Panc1 (cell line): ENCODE measurements at regions not wholly inside any gene's neighbourhood (a gene's known extent, or its start where the extent isn't known, plus 50 kb on each side); places are given as distances from the start of the nearest gene placed in this dataset.

ENCODE experiments used
- ATAC-seq: fragments of 200-7000 bp; cut with Tn5 transposase; 2 replicates; pipeline ENCODE4 v1.9.1; 2020; ENCODE audit warnings: mild to moderate bottlenecking, moderate library complexity
- BruUV-seq: library from RNA; stranded (reverse); fragments of 400-500 nt; replicated peaks from 2 replicates; lab custom pipeline; 2021; lab: Mats Ljungman, UMichigan
- CTCF ChIA-PET: fragments of 300-600 bp; sonication (Branson Sonifier 250); formaldehyde crosslinking; loops from one replicate; lab custom pipeline; 2022; ENCODE audit warnings: antibody characterized with exemption; lab: Charles Lee
- POLR2A ChIA-PET: fragments of 300-600 bp; sonication (Branson Sonifier 250); formaldehyde crosslinking; loops from one replicate; lab custom pipeline; 2022; ENCODE audit warnings: antibody characterized with exemption; lab: Charles Lee
- DNase-seq: peaks from one replicate; pipeline ENCODE4 v3.0.0-alpha.2; 2010; ENCODE audit warnings: low read depth, low spot score
- H3K27ac ChIP-seq: 2 replicates; pipeline ENCODE4 v1.5.1; 2011; ENCODE audit warnings: mild to moderate bottlenecking, low read length, inconsistent platforms
- H3K27me3 ChIP-seq: fragments of 200-500 bp; sonication (Bioruptor generic); 2 replicates; pipeline ENCODE4 v1.6.0; 2014; ENCODE audit warnings: low read length, inconsistent platforms; ENCODE audit not compliant: control insufficient read depth, insufficient read depth
- H3K36me3 ChIP-seq: fragments of 200-500 bp; sonication (Bioruptor generic); 2 replicates; pipeline ENCODE4 v1.5.1; 2014; ENCODE audit warnings: inconsistent platforms, mild to moderate bottlenecking, low read length, moderate library complexity; ENCODE audit not compliant: control insufficient read depth, insufficient read depth
- H3K4me1 ChIP-seq: 2 replicates; pipeline ENCODE4 v1.5.1; 2011; ENCODE audit warnings: inconsistent platforms, mild to moderate bottlenecking, low read length, moderate library complexity; ENCODE audit not compliant: control insufficient read depth, insufficient read depth
- H3K4me3 ChIP-seq, 2 experiments: 2 replicates each; pipeline ENCODE4 v1.5.1; 2011 to 2012; ENCODE audit warnings: low read depth in 2 of 2, low read length in 2 of 2, mild to moderate bottlenecking in 2 of 2, inconsistent platforms in 1 of 2, moderate library complexity in 1 of 2
- H3K9me3 ChIP-seq: fragments of 200-500 bp; sonication (Bioruptor generic); 2 replicates; pipeline ENCODE4 v1.5.1; 2014; ENCODE audit warnings: low read depth, mild to moderate bottlenecking, inconsistent platforms, low read length, moderate library complexity; ENCODE audit not compliant: control insufficient read depth, insufficient read depth
- POLR2AphosphoS5 ChIP-seq: IDR thresholded peaks from 2 replicates; pipeline ENCODE4 v1.6.1; 2012; ENCODE audit warnings: mild to moderate bottlenecking, low read depth, low read length, moderate library complexity
- SIN3A ChIP-seq: IDR thresholded peaks from 2 replicates; pipeline ENCODE4 v1.6.1; 2012; ENCODE audit warnings: low read depth, mild to moderate bottlenecking, low read length, moderate library complexity, borderline replicate concordance; ENCODE audit not compliant: insufficient read depth
- TCF7L2 ChIP-seq: IDR thresholded peaks from 2 replicates; pipeline ENCODE4 v1.6.1; 2011; ENCODE audit warnings: mild to moderate bottlenecking, low read depth, low read length, inconsistent platforms
- in situ Hi-C: cut with HindIII; loops from 2 replicates; pipeline ENCODE4 v1.10.0; 2016; ENCODE audit warnings: low sequenced_read_pairs, low pct_unique_long_range_greater_than_20kb
- intact Hi-C: fragments of 100-400 bp; cut with micrococcal nuclease; formaldehyde crosslinking; loops from one replicate; pipeline ENCODE4 v1.10.0; 2022; ENCODE audit not compliant: unreplicated experiment
- TF ChIP-seq, protein P1 (sequence below): fragments of 450-650 bp; IDR thresholded peaks from 2 replicates; pipeline ENCODE4 v1.5.1; 2017; ENCODE audit warnings: mild to moderate bottlenecking
- TF ChIP-seq, protein P2 (sequence below), 2 experiments: IDR thresholded peaks; 2 replicates each; pipeline ENCODE4 v1.6.1; 2011 to 2012; ENCODE audit warnings: low read depth in 2 of 2, control low read depth in 1 of 2, low read length in 1 of 2, mild to moderate bottlenecking in 1 of 2, moderate library complexity in 1 of 2; ENCODE audit not compliant: insufficient read depth in 1 of 2

GRCh38 chr14:71405676-71406075 is 498.4 kb downstream of the PCNX1 start:
- no peak overlapping the region for H3K4me3 ChIP-seq
- CTCF ChIA-PET: no interaction called here
- H3K27me3 ChIP-seq: no peaks in the 10 kb centered on the region
- H3K36me3 ChIP-seq: no peaks in the 10 kb centered on the region
- ATAC-seq: no peak
- no peaks in the 10 kb centered on the region for H3K9me3 ChIP-seq
- no TSS peak for BruUV-seq
- H3K4me1 ChIP-seq: no peaks in the 10 kb centered on the region
- TF ChIP-seq, protein P1, sequence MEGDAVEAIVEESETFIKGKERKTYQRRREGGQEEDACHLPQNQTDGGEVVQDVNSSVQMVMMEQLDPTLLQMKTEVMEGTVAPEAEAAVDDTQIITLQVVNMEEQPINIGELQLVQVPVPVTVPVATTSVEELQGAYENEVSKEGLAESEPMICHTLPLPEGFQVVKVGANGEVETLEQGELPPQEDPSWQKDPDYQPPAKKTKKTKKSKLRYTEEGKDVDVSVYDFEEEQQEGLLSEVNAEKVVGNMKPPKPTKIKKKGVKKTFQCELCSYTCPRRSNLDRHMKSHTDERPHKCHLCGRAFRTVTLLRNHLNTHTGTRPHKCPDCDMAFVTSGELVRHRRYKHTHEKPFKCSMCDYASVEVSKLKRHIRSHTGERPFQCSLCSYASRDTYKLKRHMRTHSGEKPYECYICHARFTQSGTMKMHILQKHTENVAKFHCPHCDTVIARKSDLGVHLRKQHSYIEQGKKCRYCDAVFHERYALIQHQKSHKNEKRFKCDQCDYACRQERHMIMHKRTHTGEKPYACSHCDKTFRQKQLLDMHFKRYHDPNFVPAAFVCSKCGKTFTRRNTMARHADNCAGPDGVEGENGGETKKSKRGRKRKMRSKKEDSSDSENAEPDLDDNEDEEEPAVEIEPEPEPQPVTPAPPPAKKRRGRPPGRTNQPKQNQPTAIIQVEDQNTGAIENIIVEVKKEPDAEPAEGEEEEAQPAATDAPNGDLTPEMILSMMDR: no peak
- TF ChIP-seq POLR2AphosphoS5 (no peak), TCF7L2 (no peak), SIN3A (no peak)
- TF ChIP-seq, protein P2, sequence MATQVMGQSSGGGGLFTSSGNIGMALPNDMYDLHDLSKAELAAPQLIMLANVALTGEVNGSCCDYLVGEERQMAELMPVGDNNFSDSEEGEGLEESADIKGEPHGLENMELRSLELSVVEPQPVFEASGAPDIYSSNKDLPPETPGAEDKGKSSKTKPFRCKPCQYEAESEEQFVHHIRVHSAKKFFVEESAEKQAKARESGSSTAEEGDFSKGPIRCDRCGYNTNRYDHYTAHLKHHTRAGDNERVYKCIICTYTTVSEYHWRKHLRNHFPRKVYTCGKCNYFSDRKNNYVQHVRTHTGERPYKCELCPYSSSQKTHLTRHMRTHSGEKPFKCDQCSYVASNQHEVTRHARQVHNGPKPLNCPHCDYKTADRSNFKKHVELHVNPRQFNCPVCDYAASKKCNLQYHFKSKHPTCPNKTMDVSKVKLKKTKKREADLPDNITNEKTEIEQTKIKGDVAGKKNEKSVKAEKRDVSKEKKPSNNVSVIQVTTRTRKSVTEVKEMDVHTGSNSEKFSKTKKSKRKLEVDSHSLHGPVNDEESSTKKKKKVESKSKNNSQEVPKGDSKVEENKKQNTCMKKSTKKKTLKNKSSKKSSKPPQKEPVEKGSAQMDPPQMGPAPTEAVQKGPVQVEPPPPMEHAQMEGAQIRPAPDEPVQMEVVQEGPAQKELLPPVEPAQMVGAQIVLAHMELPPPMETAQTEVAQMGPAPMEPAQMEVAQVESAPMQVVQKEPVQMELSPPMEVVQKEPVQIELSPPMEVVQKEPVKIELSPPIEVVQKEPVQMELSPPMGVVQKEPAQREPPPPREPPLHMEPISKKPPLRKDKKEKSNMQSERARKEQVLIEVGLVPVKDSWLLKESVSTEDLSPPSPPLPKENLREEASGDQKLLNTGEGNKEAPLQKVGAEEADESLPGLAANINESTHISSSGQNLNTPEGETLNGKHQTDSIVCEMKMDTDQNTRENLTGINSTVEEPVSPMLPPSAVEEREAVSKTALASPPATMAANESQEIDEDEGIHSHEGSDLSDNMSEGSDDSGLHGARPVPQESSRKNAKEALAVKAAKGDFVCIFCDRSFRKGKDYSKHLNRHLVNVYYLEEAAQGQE (IDR thresholded peaks at IDR 0.05; ENCODE audit: insufficient read depth in 1 of 2, low read depth in 2 of 2, low read length in 1 of 2): no peak
- POLR2A ChIA-PET: no interaction called here
- intact Hi-C loops: loop anchor here (10.0 kb wide), 1 partner anchor 81 kb away; the partner anchor contains the start of gene SIPA1L1
- in situ Hi-C loops: no loop called here
- no peak overlapping the region for H3K27ac ChIP-seq
- DNase-seq: no peak

DNA sequence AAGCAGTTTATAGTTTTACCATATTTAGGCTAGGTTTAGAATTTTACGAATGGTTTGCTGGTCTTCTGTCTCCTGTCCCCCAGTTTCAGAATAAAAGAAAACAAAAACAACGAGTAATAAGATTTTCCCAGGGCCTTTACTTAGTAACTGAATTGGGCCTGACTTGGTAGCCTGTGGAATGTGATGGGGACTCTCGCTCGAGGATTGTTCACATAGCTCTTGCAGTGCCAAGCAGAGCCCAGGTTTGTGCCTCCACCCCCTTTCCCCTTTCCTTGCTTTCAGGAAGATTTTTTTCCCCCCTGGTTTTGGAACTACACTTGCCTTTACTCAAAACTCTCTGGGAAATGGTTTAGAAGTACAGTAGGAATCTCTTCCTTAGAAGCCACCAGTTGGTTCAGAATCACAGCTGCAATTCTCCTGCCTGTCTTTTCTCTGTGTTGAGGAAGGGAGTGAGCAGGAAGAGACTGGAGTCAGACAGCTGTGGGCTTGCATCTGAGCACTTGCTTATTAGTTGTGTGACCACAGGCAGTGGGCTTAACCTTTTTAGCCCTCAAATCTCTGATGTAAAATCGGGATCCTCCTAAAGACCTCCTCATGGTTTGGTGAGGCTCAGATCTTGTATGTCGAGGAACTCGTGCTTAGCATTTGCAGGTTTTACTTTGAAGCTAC is 501.2 kb downstream of the PCNX1 start:
- Histone ChIP-seq H3K9me3 (no peaks in the 10 kb centered on the region), H3K27me3 (no peaks in the 10 kb centered on the region), H3K36me3 (no peaks in the 10 kb centered on the region), H3K27ac (no peak overlapping the region), H3K4me1 (no peaks in the 10 kb centered on the region), H3K4me3 (no peak overlapping the region)
- in situ Hi-C loops (no loop called here), intact Hi-C loops (loop anchor here (10.0 kb wide), 1 partner anchor 84 kb away; the partner anchor contains the start of gene SIPA1L1)
- CTCF ChIA-PET: no interaction called here
- DNase-seq (no peak), ATAC-seq (no peak)
- POLR2A ChIA-PET: no interaction called here
- BruUV-seq: no TSS peak
- TF ChIP-seq, protein P2 (IDR thresholded peaks at IDR 0.05; ENCODE audit: insufficient read depth in 1 of 2, low read depth in 2 of 2, low read length in 1 of 2): no peak
- TF ChIP-seq SIN3A (no peak), TCF7L2 (no peak), POLR2AphosphoS5 (no peak)
- TF ChIP-seq, protein P1: no peak
